ENCODE measurements at regions not wholly inside any gene's neighbourhood (a gene's known extent, or its start where the extent isn't known, plus 50 kb on each side); places are given as distances from the start of the nearest gene placed in this dataset.
"Not testable (repeated sequence)": the region's sequence is repeated elsewhere in the genome, so short reads cannot be mapped to it uniquely, and the experiment has no call there.

DNA sequence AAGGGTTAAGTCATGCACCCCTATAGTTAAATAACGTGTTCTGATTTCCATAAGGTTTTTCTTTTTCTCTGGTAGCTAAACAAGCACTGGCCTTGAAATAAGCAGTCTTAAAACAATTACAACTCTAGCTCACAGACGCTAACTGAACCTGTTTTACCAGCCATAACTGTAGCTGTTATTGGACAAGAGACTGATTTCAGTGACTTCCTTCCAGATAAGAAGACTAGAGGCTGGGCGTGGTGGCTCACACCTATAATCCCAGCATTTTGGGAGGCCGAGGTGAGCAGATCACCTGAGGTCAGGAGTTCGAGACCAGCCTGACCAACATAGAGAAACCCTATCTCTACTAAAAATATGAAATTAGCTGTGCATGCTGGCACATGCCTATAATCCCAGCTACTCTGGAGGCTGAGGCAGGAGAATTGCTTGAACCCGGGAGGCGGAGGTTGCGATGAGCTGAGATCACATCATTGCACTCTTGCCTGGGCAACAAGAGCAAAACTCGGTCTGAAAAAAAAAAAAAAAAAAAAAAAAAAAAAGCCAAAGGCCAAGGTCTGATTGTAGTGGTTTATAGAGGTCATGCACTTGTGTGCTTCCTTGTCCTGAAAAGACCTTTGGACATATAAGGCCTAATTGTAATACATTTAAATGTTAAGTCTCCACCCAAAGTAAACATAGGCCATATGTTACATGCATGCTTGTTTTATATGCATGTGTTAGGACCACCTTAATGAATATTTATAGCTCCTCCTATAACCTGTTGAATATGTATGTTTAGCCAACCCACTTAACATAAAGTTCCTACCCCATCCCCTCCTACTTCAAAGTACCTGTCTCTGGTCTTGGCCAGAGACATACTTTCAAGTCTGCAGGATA is 319.5 kb upstream of the CA10 start:
- H3K27me3 Mint-ChIP-seq = no peaks in the 10 kb centered on the region
- CTCF ChIA-PET = no interaction called here
- H3K4me1 Mint-ChIP-seq = no peaks in the 10 kb centered on the region
- DNase-seq = no peak
- H3K4me3 Mint-ChIP-seq = no peak overlapping the region
- H3K27ac Mint-ChIP-seq = no peak overlapping the region
- H3K9me3 Mint-ChIP-seq = peaks cover 4% of the 10 kb centered on the region
- H3K36me3 Mint-ChIP-seq = no peaks in the 10 kb centered on the region

DNA sequence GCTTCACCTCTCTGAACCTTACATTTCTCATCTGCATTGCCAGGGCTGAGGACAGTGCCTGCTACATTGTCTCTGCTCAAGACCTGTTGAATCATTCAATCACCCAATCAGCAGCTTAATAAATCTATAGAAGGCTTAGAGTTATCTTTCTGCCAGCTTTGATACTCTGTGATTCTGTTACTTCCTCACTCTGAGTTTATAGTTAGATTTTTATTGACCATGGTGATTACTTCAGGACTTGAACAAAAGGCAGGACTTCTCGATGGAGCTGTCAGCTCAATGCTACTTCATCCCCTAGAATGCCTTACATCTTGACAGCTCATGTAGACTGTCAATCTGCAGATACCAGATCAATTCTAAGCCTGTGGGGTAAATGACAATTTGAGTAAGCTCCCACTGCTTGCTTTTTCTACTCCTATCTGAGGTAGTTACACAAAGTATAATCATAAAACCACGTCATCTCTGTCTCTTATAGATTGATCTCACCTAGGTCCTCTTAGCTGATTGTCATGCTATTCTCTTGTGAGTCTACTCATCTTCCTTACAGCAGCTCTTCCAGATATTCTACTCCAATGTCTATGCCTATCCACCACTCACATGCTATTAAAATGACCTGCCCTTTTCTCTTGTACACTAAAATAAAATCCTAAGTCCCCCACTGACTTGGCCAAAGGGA is 318.3 kb upstream of the CA10 start:
- H3K27me3 Mint-ChIP-seq = no peaks in the 10 kb centered on the region
- CTCF ChIA-PET = interaction anchor here (0.6 kb wide), 1 partner anchor 1920 kb away, joined by 3 read pairs; no protein-coding TSS in a partner anchor
- H3K9me3 Mint-ChIP-seq = peaks cover 4% of the 10 kb centered on the region
- H3K27ac Mint-ChIP-seq = no peak overlapping the region
- no peak for DNase-seq
- H3K36me3 Mint-ChIP-seq = no peaks in the 10 kb centered on the region
- no peaks in the 10 kb centered on the region for H3K4me1 Mint-ChIP-seq
- H3K4me3 Mint-ChIP-seq = no peak overlapping the region

DNA sequence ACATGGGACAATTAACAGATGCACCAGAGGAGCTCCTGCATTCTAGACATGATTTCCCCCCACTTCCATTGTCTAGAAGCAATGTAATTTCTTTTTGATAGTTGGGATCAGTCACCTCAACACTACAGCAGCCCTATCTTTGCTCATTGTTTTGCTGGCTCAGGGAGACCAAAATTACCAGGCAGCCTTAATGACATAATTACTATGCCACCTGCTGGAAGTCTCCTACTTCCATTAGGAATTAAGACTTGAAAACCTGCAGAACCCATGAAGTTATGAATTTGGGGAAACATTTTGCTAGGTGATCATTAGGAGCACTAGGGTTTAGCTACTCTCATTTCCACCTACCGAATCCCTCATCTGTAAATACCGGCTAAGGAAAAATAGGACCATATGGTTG is 312.0 kb upstream of the CA10 start:
- no peaks in the 10 kb centered on the region for H3K27me3 Mint-ChIP-seq
- H3K4me1 Mint-ChIP-seq = no peaks in the 10 kb centered on the region
- DNase-seq = no peak
- H3K36me3 Mint-ChIP-seq = no peaks in the 10 kb centered on the region
- no peak overlapping the region for H3K27ac Mint-ChIP-seq
- CTCF ChIA-PET = interaction anchor here (0.7 kb wide), 1 partner anchor 73 kb away, joined by 3 read pairs; no protein-coding TSS in a partner anchor
- no peak overlapping the region for H3K4me3 Mint-ChIP-seq
- peaks cover 3% of the 10 kb centered on the region for H3K9me3 Mint-ChIP-seq

DNA sequence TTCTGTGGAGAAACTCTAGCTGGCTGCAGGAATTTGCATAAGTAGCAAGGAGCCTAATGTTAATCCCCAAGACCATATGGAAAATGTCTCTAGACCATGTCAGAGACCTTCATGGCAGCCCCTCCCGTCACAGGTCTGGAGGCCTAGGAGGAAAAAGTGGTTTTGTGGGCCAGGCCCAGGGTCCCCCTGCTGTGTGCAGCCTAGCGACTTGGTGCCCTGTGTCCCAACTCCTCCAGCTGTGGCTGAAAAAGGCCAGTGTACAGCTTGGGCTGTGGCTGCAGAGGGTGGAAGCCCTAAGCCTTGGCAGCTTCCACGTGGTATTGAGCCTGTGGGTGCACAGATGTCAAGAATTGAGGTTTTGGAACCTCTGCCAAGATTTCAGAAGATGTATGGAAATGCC is 306.9 kb upstream of the CA10 start:
- H3K27me3 Mint-ChIP-seq = no peaks in the 10 kb centered on the region
- H3K4me3 Mint-ChIP-seq = no peak overlapping the region
- H3K9me3 Mint-ChIP-seq = peaks cover 12% of the 10 kb centered on the region
- no peak for DNase-seq
- no peaks in the 10 kb centered on the region for H3K36me3 Mint-ChIP-seq
- H3K27ac Mint-ChIP-seq = no peak overlapping the region
- CTCF ChIA-PET = no interaction called here
- H3K4me1 Mint-ChIP-seq = no peaks in the 10 kb centered on the region

DNA sequence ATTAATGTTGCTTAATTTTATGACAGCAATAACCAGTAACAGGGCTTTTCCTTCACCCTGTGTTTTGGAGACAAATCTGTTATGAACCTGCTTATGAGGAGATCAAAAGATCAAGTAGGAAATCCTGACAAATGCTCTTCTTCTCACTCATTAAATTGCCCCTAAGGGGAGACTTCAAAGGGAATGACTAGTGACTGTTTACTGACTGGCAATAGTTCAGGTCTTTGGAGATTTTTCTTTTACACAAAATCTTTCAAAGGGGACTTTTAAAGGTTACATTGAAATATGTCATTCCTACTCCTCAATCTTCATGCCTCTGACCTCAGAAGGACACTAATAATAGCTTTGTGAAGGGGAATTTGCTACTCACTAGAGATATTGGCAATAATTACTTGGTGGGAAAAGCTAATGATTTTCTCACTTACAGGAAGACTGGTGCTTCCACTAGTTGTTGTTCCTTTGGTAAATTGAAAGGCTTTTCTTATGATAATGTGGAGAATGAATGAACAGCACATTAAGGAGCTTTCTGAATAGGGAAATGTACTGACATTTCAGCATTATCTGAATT is 292.9 kb upstream of the CA10 start:
- no peak overlapping the region for H3K4me3 Mint-ChIP-seq
- H3K27me3 Mint-ChIP-seq = no peaks in the 10 kb centered on the region
- CTCF ChIA-PET = no interaction called here
- H3K4me1 Mint-ChIP-seq = no peaks in the 10 kb centered on the region
- H3K36me3 Mint-ChIP-seq = no peaks in the 10 kb centered on the region
- H3K27ac Mint-ChIP-seq = no peak overlapping the region
- H3K9me3 Mint-ChIP-seq = no peaks in the 10 kb centered on the region
- DNase-seq = no peak

DNA sequence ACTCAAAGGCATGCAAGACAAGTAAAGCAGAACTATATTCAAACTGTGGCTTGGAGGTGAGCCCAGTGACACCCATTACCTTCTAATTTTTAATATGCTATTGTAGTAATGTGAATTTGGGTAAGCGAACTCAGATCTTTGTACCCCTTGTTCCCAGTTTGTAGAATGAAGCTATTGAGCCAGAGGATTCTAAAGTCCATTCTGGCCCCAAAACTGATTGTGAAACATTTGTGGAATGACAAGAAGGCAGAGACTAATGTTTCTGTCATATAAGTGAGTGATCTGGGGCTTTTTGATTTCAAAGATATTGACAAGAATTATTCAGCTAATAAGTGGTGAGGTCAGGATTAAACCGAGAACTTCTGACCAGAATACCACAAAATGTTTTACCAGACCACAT is 283.8 kb upstream of the CA10 start:
- H3K9me3 Mint-ChIP-seq = peaks cover 2% of the 10 kb centered on the region
- H3K4me1 Mint-ChIP-seq = no peaks in the 10 kb centered on the region
- no peaks in the 10 kb centered on the region for H3K27me3 Mint-ChIP-seq
- H3K36me3 Mint-ChIP-seq = no peaks in the 10 kb centered on the region
- H3K4me3 Mint-ChIP-seq = no peak overlapping the region
- H3K27ac Mint-ChIP-seq = no peak overlapping the region
- CTCF ChIA-PET = no interaction called here
- DNase-seq = no peak

DNA sequence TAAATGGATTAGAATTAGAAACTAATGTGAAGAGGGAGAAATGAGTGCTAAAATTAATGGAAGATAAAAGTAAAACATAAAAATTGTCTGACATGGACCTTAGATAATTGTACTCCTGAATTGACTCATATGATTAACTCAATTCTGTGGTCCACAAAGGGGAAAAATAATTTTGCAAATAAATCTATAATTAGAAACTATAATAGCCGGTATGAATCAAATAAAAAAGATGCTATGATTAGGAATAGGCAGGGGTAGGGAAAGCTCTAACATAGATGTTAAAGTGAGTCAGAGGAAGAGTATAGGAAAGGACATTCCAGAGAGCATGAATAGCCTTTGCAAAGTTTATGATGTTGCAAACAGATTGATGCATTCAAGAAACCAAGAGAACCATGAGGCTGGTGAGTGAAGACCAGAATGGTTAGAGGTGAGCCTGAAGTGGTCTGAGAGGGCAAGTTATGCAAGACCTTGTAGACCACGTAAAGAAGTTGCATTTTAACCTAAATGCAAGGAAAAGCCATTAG is 262.1 kb upstream of the CA10 start:
- Mint-ChIP-seq H3K4me3 (no peak overlapping the region), H3K27me3 (no peaks in the 10 kb centered on the region), H3K4me1 (no peaks in the 10 kb centered on the region), H3K9me3 (peaks cover 5% of the 10 kb centered on the region), H3K27ac (no peak overlapping the region), H3K36me3 (no peaks in the 10 kb centered on the region)
- CTCF ChIA-PET = no interaction called here
- DNase-seq = no peak

DNA sequence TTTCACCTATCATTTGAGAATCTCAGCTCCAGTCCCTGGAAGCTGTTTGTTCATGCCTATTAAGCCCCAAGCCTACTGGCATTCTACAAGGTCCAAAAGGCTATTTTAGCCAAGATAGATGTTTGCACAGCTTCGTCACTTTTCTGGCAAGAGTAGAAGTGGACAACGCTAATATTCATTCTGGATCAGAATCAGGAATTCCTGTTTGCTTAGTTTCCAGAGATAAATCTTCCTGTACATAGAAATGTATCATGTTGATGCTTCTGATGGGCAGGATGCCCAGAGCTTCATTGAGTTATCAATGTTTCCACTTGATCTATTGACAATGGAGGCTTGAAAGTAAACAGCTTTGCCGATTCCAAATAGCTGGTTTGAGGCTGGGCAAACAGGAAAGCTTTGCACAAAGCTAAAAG is 260.7 kb upstream of the CA10 start:
- Mint-ChIP-seq H3K9me3 (peaks cover 3% of the 10 kb centered on the region), H3K27ac (no peak overlapping the region), H3K27me3 (no peaks in the 10 kb centered on the region), H3K4me3 (no peak overlapping the region), H3K4me1 (no peaks in the 10 kb centered on the region), H3K36me3 (no peaks in the 10 kb centered on the region)
- DNase-seq = no peak
- CTCF ChIA-PET = no interaction called here

DNA sequence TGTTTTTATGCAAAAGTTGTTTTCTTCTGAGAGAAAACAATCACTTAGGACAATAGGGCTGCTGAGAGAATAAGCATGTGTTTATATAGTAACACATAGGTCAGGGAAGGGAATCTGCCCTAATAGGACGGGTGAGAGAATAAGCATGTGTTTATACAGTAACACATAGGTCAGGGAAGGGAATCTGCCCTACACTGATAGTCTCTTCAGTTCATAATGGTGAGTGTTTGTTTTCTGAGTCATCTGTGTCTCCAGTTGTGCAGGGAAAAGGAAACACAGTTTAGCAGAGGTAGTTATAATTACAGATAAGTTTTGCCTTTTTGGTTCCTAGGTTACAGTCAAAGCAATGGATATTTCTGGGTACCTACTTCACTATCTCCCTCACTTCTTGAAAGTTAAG is 252.3 kb upstream of the CA10 start:
- CTCF ChIA-PET = no interaction called here
- Mint-ChIP-seq H3K4me1 (no peaks in the 10 kb centered on the region), H3K27ac (no peak overlapping the region), H3K27me3 (no peaks in the 10 kb centered on the region), H3K9me3 (peaks cover 13% of the 10 kb centered on the region), H3K36me3 (no peaks in the 10 kb centered on the region), H3K4me3 (no peak overlapping the region)
- DNase-seq = no peak

DNA sequence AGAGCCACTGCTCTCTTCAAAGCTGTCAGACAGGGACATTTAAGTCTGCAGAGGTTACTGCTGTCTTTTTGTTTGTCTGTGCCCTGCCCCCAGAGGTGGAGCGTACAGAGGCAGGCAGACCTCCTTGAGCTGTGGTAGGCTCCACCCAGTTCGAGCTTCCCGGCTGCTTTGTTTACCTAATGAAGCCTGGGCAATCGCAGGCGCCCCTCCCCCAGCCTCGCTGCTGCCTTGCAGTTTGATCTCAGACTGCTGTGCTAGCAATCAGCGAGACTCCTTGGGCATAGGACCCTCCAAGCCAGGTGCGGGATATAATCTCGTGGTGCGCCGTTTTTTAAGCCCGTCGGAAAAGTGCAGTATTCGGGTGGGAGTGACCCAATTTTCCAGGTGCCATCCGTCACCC is 250.7 kb upstream of the CA10 start:
- not testable (repeated sequence) for H3K36me3 Mint-ChIP-seq, DNase-seq, H3K27me3 Mint-ChIP-seq

DNA sequence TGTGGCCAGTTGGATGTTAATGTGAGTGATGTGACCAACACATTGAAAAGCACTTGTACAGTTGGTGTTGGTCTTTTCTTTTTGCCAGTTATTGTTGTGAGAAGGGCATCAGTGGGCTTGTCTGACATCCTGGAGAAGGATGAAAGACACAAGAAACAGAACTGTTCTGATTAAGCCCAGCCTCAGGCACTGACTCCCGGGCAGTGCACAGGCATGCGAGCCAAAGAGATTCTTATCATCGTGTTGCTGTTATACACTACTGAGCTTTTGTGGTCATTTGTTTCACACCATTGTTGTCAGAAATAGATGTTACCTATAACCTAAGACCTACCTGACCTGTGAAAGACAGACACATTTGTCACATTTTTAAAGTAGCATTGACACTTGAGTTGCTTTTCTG is 236.8 kb upstream of the CA10 start:
- CTCF ChIA-PET = no interaction called here
- Mint-ChIP-seq H3K27me3 (no peaks in the 10 kb centered on the region), H3K27ac (no peak overlapping the region), H3K4me1 (no peaks in the 10 kb centered on the region), H3K4me3 (no peak overlapping the region), H3K9me3 (no peaks in the 10 kb centered on the region), H3K36me3 (no peaks in the 10 kb centered on the region)
- no peak for DNase-seq

More for the DNA sequence above, 250.7 kb upstream of the CA10 start:
- H3K4me3 Mint-ChIP-seq, CTCF ChIA-PET, H3K4me1 Mint-ChIP-seq, H3K27ac Mint-ChIP-seq: not testable (repeated sequence)
- peaks cover 13% of the 10 kb centered on the region for H3K9me3 Mint-ChIP-seq

DNA sequence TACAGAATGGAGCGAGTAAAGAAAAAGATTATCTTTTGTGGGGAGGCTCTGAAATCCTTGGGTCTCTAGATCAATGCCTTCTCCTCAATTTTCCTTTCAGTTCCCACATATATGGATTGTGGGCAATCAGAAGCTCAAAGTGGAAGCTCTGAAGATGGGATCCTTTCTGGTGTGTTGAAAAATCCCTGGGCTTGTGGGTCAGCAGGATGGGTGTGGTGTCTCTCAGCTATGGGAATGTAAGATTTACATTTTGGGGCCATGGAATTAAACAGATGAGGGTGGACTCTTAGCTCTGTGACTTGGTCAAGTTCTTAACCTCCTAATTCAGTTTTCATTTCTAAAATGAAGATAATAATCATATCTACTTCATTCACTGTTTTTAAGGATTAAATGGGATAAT is 231.9 kb upstream of the CA10 start:
- CTCF ChIA-PET = no interaction called here
- Mint-ChIP-seq H3K36me3 (no peaks in the 10 kb centered on the region), H3K9me3 (no peaks in the 10 kb centered on the region), H3K4me3 (no peak overlapping the region), H3K27me3 (no peaks in the 10 kb centered on the region), H3K27ac (no peak overlapping the region), H3K4me1 (no peaks in the 10 kb centered on the region)
- no peak for DNase-seq

DNA sequence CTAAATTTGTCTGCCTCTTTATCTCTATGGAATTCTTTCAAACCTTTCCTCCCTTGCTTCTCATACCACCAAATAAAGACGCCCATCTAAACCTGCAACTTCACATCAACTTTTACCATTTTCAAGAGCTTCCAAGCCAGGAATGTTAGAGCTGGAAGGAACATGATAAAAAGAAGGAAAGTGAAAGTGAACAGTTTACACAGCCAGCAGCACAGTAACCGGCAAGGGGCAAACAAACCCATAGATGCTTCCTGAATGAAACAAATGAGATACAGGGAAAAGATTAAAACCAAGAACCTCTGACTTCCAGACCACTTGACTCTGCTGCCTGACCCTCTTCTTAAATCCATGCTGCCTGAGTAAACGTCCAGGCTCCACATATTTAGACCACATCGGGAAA is 231.1 kb upstream of the CA10 start:
- no peaks in the 10 kb centered on the region for H3K4me1 Mint-ChIP-seq
- H3K27ac Mint-ChIP-seq = no peak overlapping the region
- H3K36me3 Mint-ChIP-seq = no peaks in the 10 kb centered on the region
- H3K4me3 Mint-ChIP-seq = no peak overlapping the region
- CTCF ChIA-PET = no interaction called here
- no peaks in the 10 kb centered on the region for H3K27me3 Mint-ChIP-seq
- DNase-seq = no peak
- H3K9me3 Mint-ChIP-seq = no peaks in the 10 kb centered on the region

DNA sequence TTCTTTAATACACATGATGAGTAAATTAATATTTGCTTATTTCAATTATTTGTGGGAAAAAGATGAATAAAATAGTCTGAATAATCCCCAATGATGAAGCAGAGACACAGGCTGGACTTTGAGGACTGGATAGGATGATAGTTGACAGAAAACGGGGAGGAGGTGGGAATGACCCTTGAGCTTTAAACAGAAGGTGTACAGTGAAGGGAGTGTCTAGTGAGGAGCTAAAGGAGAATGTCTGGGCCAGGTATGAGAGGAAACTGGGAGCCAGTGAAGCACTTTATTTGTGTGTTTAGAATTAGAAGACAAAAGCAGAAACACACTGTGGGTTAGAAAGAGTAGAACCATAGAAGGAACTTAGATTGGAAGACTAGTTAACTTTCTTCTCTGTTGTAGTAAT is 230.4 kb upstream of the CA10 start:
- Mint-ChIP-seq H3K4me1 (no peaks in the 10 kb centered on the region), H3K27me3 (no peaks in the 10 kb centered on the region), H3K4me3 (no peak overlapping the region), H3K36me3 (no peaks in the 10 kb centered on the region), H3K27ac (no peak overlapping the region), H3K9me3 (no peaks in the 10 kb centered on the region)
- CTCF ChIA-PET = no interaction called here
- DNase-seq = no peak

DNA sequence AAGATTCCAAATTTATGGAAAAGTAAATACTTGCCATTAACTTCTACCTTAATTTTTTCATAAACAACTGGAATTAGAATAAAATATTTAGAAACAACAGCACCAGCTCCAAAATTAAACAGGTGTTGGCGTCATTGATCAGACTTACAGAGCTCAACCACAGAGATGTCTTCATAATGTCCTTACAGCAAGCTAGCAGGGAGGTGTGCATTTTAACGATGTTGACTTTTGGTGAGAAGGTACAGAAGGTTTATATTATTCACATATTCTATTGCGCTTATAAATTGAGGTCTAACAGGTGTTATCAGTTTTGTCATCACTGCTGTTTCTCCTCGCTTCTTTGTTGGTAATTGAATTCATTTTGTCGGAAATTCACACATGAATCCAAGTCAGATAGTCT is 226.2 kb upstream of the CA10 start:
- no peak overlapping the region for H3K4me3 Mint-ChIP-seq
- CTCF ChIA-PET = no interaction called here
- H3K27ac Mint-ChIP-seq = no peak overlapping the region
- no peaks in the 10 kb centered on the region for H3K27me3 Mint-ChIP-seq
- no peaks in the 10 kb centered on the region for H3K9me3 Mint-ChIP-seq
- no peaks in the 10 kb centered on the region for H3K36me3 Mint-ChIP-seq
- no peaks in the 10 kb centered on the region for H3K4me1 Mint-ChIP-seq
- DNase-seq = no peak
